ENCODE measurements at regions not wholly inside any gene's neighbourhood (a gene's known extent, or its start where the extent isn't known, plus 50 kb on each side); places are given as distances from the start of the nearest gene placed in this dataset.

- DNase-seq (ENCODE audit: low spot score in 2 of 2): no peak
- Histone ChIP-seq H3K4me1 (no peaks in the 10 kb centered on the region), H3K36me3 (no peaks in the 10 kb centered on the region), H3K4me3 (no peak overlapping the region), H3K9me3 (no peaks in the 10 kb centered on the region), H3K27me3 (no peaks in the 10 kb centered on the region), H3K27ac (no peak overlapping the region)
- intact Hi-C loops (cut with DNase I; ENCODE audit: low total_unique reads): no loop called here
- TF ChIP-seq POLR2A (IDR thresholded peaks at IDR 0.05) (no peak), POLR2AphosphoS5 (IDR thresholded peaks at IDR 0.05) (no peak)
- TF ChIP-seq, protein P1, sequence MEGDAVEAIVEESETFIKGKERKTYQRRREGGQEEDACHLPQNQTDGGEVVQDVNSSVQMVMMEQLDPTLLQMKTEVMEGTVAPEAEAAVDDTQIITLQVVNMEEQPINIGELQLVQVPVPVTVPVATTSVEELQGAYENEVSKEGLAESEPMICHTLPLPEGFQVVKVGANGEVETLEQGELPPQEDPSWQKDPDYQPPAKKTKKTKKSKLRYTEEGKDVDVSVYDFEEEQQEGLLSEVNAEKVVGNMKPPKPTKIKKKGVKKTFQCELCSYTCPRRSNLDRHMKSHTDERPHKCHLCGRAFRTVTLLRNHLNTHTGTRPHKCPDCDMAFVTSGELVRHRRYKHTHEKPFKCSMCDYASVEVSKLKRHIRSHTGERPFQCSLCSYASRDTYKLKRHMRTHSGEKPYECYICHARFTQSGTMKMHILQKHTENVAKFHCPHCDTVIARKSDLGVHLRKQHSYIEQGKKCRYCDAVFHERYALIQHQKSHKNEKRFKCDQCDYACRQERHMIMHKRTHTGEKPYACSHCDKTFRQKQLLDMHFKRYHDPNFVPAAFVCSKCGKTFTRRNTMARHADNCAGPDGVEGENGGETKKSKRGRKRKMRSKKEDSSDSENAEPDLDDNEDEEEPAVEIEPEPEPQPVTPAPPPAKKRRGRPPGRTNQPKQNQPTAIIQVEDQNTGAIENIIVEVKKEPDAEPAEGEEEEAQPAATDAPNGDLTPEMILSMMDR (IDR thresholded peaks at IDR 0.05): no peak
These were observed 60.2 kb upstream of the KSR1 start for GRCh38 chr17:27396045-27396444.

DNA sequence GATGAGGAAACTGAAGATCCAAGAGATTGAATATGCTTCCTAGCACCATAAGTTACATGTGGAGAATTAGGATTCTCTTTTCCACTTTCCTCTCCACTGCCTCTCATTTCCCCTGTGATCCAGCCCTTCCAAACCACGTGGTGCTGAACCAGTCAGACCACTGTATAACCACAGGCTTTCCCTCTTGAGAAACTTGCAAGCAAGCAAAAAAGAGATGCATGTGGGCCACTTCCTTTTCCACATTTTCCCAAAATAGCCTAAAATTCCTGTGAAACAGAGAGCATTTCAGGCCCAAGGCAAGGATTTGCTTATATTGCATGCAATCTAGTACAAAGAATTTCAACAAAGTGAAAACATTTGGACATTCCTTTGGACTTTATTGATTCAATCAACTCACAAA, 59.3 kb upstream of the KSR1 start:
- no peak overlapping the region for H3K4me3 ChIP-seq
- DNase-seq (ENCODE audit: low spot score in 2 of 2): peak in 1 of 2 donors; percentile 26
- H3K27ac ChIP-seq: no peak overlapping the region
- no peaks in the 10 kb centered on the region for H3K27me3 ChIP-seq
- H3K9me3 ChIP-seq: no peaks in the 10 kb centered on the region
- intact Hi-C loops (cut with DNase I; ENCODE audit: low total_unique reads): no loop called here
- no peaks in the 10 kb centered on the region for H3K4me1 ChIP-seq
- TF ChIP-seq, protein P1 (IDR thresholded peaks at IDR 0.05): no peak
- TF ChIP-seq POLR2A (IDR thresholded peaks at IDR 0.05) (no peak), POLR2AphosphoS5 (IDR thresholded peaks at IDR 0.05) (no peak)
- no peaks in the 10 kb centered on the region for H3K36me3 ChIP-seq

GRCh38 chr17:27398691-27399090, 57.6 kb upstream of the KSR1 start:
- H3K36me3 ChIP-seq: no peaks in the 10 kb centered on the region
- TF ChIP-seq, protein P1 (IDR thresholded peaks at IDR 0.05): no peak
- TF ChIP-seq POLR2A (IDR thresholded peaks at IDR 0.05) (no peak), POLR2AphosphoS5 (IDR thresholded peaks at IDR 0.05) (no peak)
- no peak overlapping the region for H3K27ac ChIP-seq
- no peaks in the 10 kb centered on the region for H3K4me1 ChIP-seq
- H3K27me3 ChIP-seq: no peaks in the 10 kb centered on the region
- intact Hi-C loops (cut with DNase I; ENCODE audit: low total_unique reads): no loop called here
- no peak for DNase-seq (ENCODE audit: low spot score in 2 of 2)
- H3K9me3 ChIP-seq: no peaks in the 10 kb centered on the region
- H3K4me3 ChIP-seq: no peak overlapping the region

GRCh38 chr17:27400991-27401390, 55.3 kb upstream of the KSR1 start:
- DNase-seq (ENCODE audit: low spot score in 2 of 2): no peak
- intact Hi-C loops (cut with DNase I; ENCODE audit: low total_unique reads): no loop called here
- no peaks in the 10 kb centered on the region for H3K36me3 ChIP-seq
- no peaks in the 10 kb centered on the region for H3K27me3 ChIP-seq
- no peak overlapping the region for H3K27ac ChIP-seq
- H3K9me3 ChIP-seq: no peaks in the 10 kb centered on the region
- no peak overlapping the region for H3K4me3 ChIP-seq
- no peaks in the 10 kb centered on the region for H3K4me1 ChIP-seq
- TF ChIP-seq, protein P1 (IDR thresholded peaks at IDR 0.05): no peak
- no peak for TF ChIP-seq POLR2A (IDR thresholded peaks at IDR 0.05)
- no peak for TF ChIP-seq POLR2AphosphoS5 (IDR thresholded peaks at IDR 0.05)

DNA sequence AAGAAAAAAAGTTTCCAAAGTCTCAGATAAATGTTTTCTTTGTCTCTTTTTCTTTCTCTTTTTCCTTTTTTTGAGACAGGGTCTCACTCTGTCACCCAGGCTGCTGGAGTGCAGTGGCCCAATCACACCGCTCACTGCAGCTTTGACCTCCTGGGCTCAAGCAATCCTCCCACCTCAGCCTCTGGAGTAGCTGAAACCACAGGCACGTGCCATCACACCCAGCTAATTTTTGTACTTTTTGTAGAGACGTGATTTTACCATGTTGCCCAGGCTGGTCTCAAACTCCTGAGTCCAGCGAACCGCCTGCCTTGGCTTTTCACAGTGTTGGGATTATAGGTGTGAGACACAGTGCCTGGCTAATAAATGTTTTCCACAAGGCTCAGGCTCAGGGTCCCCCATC, 53.3 kb upstream of the KSR1 start:
- no peaks in the 10 kb centered on the region for H3K4me1 ChIP-seq
- H3K27me3 ChIP-seq: no peaks in the 10 kb centered on the region
- intact Hi-C loops (cut with DNase I; ENCODE audit: low total_unique reads): no loop called here
- no peaks in the 10 kb centered on the region for H3K36me3 ChIP-seq
- no peak overlapping the region for H3K4me3 ChIP-seq
- no peaks in the 10 kb centered on the region for H3K9me3 ChIP-seq
- DNase-seq (ENCODE audit: low spot score in 2 of 2): no peak
- no peak for TF ChIP-seq POLR2AphosphoS5 (IDR thresholded peaks at IDR 0.05)
- TF ChIP-seq POLR2A (IDR thresholded peaks at IDR 0.05): no peak
- TF ChIP-seq, protein P1 (IDR thresholded peaks at IDR 0.05): no peak
- no peak overlapping the region for H3K27ac ChIP-seq
